ENCODE measurements at regions not wholly inside any gene's neighbourhood (a gene's known extent, or its start where the extent isn't known, plus 50 kb on each side); places are given as distances from the start of the nearest gene placed in this dataset.
A peak's percentile ranks its signal among the peaks of the same experiment; 100 is the strongest.

GRCh38 chr2:168348076-168348475 is 100.7 kb upstream of the STK39 start:
- TF ChIP-seq, protein P1, sequence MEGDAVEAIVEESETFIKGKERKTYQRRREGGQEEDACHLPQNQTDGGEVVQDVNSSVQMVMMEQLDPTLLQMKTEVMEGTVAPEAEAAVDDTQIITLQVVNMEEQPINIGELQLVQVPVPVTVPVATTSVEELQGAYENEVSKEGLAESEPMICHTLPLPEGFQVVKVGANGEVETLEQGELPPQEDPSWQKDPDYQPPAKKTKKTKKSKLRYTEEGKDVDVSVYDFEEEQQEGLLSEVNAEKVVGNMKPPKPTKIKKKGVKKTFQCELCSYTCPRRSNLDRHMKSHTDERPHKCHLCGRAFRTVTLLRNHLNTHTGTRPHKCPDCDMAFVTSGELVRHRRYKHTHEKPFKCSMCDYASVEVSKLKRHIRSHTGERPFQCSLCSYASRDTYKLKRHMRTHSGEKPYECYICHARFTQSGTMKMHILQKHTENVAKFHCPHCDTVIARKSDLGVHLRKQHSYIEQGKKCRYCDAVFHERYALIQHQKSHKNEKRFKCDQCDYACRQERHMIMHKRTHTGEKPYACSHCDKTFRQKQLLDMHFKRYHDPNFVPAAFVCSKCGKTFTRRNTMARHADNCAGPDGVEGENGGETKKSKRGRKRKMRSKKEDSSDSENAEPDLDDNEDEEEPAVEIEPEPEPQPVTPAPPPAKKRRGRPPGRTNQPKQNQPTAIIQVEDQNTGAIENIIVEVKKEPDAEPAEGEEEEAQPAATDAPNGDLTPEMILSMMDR (IDR thresholded peaks at IDR 0.05; ENCODE audit: extremely low read depth in 1 of 2, insufficient read depth in 1 of 2, low read depth in 1 of 2, low read length in 2 of 2) = peak; percentile 50 to 67
- TF ChIP-seq EZH2 (IDR thresholded peaks at IDR 0.05; ENCODE audit: borderline replicate concordance, low read depth, low read length, severe bottlenecking) (no peak), POLR2A (IDR thresholded peaks at IDR 0.05; ENCODE audit: low read depth, low read length) (no peak), FOS (IDR thresholded peaks at IDR 0.05; ENCODE audit: borderline replicate concordance, insufficient read depth, low read length) (no peak)
- TF ChIP-seq, protein P2, sequence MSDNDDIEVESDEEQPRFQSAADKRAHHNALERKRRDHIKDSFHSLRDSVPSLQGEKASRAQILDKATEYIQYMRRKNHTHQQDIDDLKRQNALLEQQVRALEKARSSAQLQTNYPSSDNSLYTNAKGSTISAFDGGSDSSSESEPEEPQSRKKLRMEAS (IDR thresholded peaks at IDR 0.05; ENCODE audit: insufficient read depth, insufficient read length) = no peak

Data from endothelial cell of umbilical vein (primary cell).